ENCODE measurements at regions not wholly inside any gene's neighbourhood (a gene's known extent, or its start where the extent isn't known, plus 50 kb on each side); places are given as distances from the start of the nearest gene placed in this dataset.

DNA sequence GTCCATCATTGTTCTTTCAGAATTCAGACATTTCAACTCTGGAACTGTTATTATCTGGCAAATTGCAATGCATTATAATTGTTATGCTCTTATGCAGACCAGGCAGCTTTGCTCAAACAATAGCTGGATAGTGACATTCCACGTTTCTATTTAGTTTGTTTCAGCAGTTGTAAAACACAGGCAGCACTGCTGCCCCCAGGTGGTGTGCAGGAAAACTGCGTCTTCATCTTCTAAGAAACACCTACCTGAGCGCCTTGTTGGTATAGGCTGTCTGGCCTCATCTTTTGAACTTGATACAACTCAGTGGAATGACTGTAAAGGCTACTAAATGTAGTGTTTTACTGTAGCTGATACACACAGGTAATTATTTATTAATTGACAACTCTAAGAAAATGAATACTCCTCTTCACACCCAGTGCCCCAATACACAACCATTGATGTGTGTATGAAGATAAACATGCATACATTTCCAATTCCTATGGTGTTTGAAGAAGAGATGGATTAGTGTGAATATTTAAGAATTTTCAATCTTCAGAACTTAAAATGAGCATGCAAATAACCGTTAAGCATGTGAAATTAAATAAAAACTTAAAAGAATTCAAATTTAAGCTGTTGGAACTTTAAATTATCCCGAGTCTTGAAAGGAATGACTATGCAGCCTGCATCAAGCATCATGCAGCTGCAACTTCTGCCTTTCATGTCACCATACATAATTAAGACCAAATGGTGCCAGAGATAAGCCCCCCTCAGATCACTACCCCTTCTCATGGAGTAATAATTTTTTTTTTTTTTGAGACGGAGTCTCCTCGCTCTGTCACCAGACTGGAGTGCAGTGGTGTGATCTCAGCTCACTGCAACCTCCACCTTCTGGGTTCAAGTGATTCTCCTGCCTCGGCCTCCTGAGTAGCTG is 85.6 kb downstream of the CD8B2 start:
- DNase-seq (no peak), ATAC-seq (no peak)
- H3K27ac ChIP-seq, result no peak overlapping the region
- TF ChIP-seq, protein P1, sequence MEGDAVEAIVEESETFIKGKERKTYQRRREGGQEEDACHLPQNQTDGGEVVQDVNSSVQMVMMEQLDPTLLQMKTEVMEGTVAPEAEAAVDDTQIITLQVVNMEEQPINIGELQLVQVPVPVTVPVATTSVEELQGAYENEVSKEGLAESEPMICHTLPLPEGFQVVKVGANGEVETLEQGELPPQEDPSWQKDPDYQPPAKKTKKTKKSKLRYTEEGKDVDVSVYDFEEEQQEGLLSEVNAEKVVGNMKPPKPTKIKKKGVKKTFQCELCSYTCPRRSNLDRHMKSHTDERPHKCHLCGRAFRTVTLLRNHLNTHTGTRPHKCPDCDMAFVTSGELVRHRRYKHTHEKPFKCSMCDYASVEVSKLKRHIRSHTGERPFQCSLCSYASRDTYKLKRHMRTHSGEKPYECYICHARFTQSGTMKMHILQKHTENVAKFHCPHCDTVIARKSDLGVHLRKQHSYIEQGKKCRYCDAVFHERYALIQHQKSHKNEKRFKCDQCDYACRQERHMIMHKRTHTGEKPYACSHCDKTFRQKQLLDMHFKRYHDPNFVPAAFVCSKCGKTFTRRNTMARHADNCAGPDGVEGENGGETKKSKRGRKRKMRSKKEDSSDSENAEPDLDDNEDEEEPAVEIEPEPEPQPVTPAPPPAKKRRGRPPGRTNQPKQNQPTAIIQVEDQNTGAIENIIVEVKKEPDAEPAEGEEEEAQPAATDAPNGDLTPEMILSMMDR (IDR thresholded peaks at IDR 0.05), result peak; percentile 35
- intact Hi-C loops (cut with DNase I), result no loop called here
- no peaks in the 10 kb centered on the region for H3K9me3 ChIP-seq
- no peak overlapping the region for H3K4me3 ChIP-seq
- no peaks in the 10 kb centered on the region for H3K4me1 ChIP-seq
- no peaks in the 10 kb centered on the region for H3K36me3 ChIP-seq
- H3K27me3 ChIP-seq (ENCODE audit: low read depth), result no peaks in the 10 kb centered on the region

DNA sequence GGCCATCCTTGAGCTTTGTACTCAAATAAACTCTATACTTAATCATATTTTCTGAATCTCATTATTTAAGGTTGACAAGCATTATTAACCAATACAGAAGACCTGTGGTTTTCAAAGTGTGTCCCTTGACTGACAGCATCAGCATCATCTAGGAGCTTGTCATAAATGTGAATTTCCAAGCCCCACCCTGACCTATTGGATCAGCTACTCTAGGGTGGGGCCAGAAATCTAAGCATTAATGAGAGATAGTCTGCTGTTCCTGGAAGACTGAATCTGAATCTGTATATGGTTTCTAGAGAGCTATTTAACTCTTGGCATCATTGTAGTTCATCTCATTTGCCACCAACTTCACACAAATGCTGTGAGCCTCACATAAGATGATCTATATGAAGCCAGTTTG is 86.6 kb downstream of the CD8B2 start:
- H3K27ac ChIP-seq, result no peak overlapping the region
- TF ChIP-seq, protein P1 (IDR thresholded peaks at IDR 0.05), result no peak
- no peaks in the 10 kb centered on the region for H3K27me3 ChIP-seq (ENCODE audit: low read depth)
- H3K4me3 ChIP-seq, result no peak overlapping the region
- no peaks in the 10 kb centered on the region for H3K36me3 ChIP-seq
- no peak for DNase-seq
- ATAC-seq, result no peak
- no peaks in the 10 kb centered on the region for H3K9me3 ChIP-seq
- intact Hi-C loops (cut with DNase I), result no loop called here
- no peaks in the 10 kb centered on the region for H3K4me1 ChIP-seq

DNA sequence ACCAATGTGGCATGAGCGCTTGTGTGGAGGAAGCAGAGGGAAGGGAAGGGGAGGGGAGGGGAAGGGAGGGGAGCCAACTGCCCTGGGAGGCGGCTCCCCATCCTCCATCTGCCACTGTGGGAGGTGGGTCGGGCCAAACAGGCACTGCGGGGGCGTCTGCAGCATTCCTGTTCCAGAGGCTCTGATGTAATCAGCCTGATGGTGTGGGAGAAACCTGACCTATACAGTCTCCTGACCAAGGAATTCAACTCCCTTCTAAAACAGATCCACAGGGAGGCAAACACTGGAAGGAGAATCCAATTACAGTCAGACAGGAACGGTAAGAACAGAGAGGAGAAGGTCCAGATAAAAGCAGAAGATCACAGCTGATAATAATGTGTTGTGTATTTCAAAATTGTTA is 88.8 kb downstream of the CD8B2 start:
- peaks cover 10% of the 10 kb centered on the region for H3K27me3 ChIP-seq (ENCODE audit: low read depth)
- H3K27ac ChIP-seq, result no peak overlapping the region
- DNase-seq, result no peak
- peak; percentile 65 to 69 for ATAC-seq
- TF ChIP-seq, protein P1 (IDR thresholded peaks at IDR 0.05), result no peak
- no peak overlapping the region for H3K4me3 ChIP-seq
- H3K9me3 ChIP-seq, result no peaks in the 10 kb centered on the region
- H3K4me1 ChIP-seq, result no peaks in the 10 kb centered on the region
- intact Hi-C loops (cut with DNase I), result no loop called here
- no peaks in the 10 kb centered on the region for H3K36me3 ChIP-seq

DNA sequence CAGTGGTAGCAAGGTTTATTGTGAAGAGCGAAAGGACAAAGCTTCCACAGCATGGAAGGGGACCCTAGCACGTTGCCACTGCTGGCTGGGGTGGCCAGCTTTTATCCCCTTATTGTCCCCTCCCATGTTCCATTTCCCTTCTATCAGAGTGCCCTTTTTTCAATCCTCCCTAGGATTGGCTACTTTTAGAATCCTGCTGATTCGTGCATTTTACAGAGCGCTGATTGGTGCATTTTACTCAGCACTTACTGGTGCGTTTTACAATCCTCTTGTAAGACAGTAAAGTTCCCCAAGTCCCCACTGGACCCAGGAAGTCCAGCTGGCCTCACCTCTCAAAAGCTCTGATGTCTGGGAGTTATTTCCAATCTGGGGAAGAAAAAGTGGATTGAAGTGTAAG is 90.1 kb downstream of the CD8B2 start:
- Histone ChIP-seq H3K4me3 (no peak overlapping the region), H3K4me1 (peaks cover 6% of the 10 kb centered on the region), H3K27ac (no peak overlapping the region), H3K9me3 (no peaks in the 10 kb centered on the region), H3K27me3 (ENCODE audit: low read depth) (peaks cover 14% of the 10 kb centered on the region), H3K36me3 (no peaks in the 10 kb centered on the region)
- ATAC-seq (no peak), DNase-seq (no peak)
- TF ChIP-seq, protein P1 (IDR thresholded peaks at IDR 0.05), result no peak
- intact Hi-C loops (cut with DNase I), result no loop called here

DNA sequence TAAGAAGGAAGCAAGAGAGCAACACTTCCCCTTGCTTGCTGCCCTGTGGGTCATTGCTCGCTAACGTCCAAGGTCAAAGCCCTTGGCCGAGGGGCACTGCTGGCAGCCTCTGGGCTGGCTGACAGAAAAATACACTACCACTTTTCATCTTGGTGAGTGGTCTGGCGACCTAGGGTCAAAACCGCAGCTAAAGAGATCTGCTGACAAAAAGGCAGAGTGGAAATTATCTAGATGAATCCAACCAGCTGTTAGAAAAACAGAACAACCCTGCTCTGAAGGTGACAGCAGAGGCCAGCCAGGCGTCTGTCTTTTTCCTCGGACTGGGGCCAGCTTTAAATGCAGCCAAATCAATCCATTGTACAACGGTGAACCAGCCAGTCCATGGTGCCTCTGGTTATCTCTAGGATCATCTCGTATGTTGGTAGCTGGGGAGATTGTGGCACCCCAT is 92.6 kb downstream of the CD8B2 start:
- DNase-seq (no peak), ATAC-seq (no peak)
- H3K4me1 ChIP-seq, result peaks cover 8% of the 10 kb centered on the region
- H3K27ac ChIP-seq, result no peak overlapping the region
- TF ChIP-seq, protein P1 (IDR thresholded peaks at IDR 0.05), result no peak
- intact Hi-C loops (cut with DNase I), result no loop called here
- H3K9me3 ChIP-seq, result no peaks in the 10 kb centered on the region
- H3K4me3 ChIP-seq, result no peak overlapping the region
- peaks cover 26% of the 10 kb centered on the region for H3K27me3 ChIP-seq (ENCODE audit: low read depth)
- no peaks in the 10 kb centered on the region for H3K36me3 ChIP-seq

Data from lower lobe of right lung (tissue), 2 donors.